Karpas-422 (cell line): ENCODE measurements at regions not wholly inside any gene's neighbourhood (a gene's known extent, or its start where the extent isn't known, plus 50 kb on each side); places are given as distances from the start of the nearest gene placed in this dataset.

Experiments used
- DNase-seq: peaks from one replicate; pipeline ENCODE4 v3.0.0-alpha.2; 2015
- H2AFZ ChIP-seq: fragments of 200-600 bp; sonication (generic); 2 replicates; pipeline ENCODE4 v1.6.1; 2014; ENCODE audit warnings: antibody characterized with exemption, low read length, mixed read lengths
- H3K27ac ChIP-seq: fragments of 200-600 bp; sonication (generic); 2 replicates; pipeline ENCODE4 v1.5.1; 2014; ENCODE audit warnings: mild to moderate bottlenecking, low read length, moderate library complexity
- H3K27me3 ChIP-seq: fragments of 200-600 bp; sonication (generic); 2 replicates; pipeline ENCODE4 v1.6.1; 2014; ENCODE audit warnings: low read length, mixed read lengths
- H3K36me3 ChIP-seq: fragments of 200-600 bp; sonication (generic); 2 replicates; pipeline ENCODE4 v1.6.1; 2014; ENCODE audit warnings: low read length, mixed read lengths; ENCODE audit not compliant: insufficient read depth
- H3K4me1 ChIP-seq: fragments of 200-600 bp; sonication (generic); 2 replicates; pipeline ENCODE4 v1.6.1; 2014; ENCODE audit warnings: mild to moderate bottlenecking, low read length, mixed read lengths
- H3K4me2 ChIP-seq: fragments of 200-600 bp; sonication (generic); 2 replicates; pipeline ENCODE4 v1.6.1; 2014; ENCODE audit warnings: low read length, low read depth, mild to moderate bottlenecking; ENCODE audit not compliant: poor library complexity, severe bottlenecking
- H3K4me3 ChIP-seq: fragments of 200-600 bp; sonication (generic); 2 replicates; pipeline ENCODE4 v1.5.1; 2014; ENCODE audit warnings: mild to moderate bottlenecking, antibody characterized with exemption, low read length, mixed read lengths
- H3K79me2 ChIP-seq: fragments of 200-600 bp; sonication (generic); 2 replicates; pipeline ENCODE4 v1.6.1; 2014; ENCODE audit warnings: mild to moderate bottlenecking, low read length, mixed read lengths
- H3K9ac ChIP-seq: fragments of 200-600 bp; sonication (generic); 2 replicates; pipeline ENCODE4 v1.6.0; 2014; ENCODE audit warnings: low read length
- H3K9me2 ChIP-seq: fragments of 200-600 bp; sonication (generic), shearing (Covaris generic); replicated peaks from 2 replicates; pipeline ENCODE4 v1.6.0; 2014; ENCODE audit warnings: mild to moderate bottlenecking, low read length, moderate library complexity; ENCODE audit not compliant: insufficient read depth
- H3K9me3 ChIP-seq: fragments of 300-700, 200-600 bp; sonication (generic); 2 replicates; pipeline ENCODE4 v1.6.1; 2014; ENCODE audit warnings: low read length, mixed read lengths
- H4K20me1 ChIP-seq: fragments of 200-600 bp; sonication (generic); 2 replicates; pipeline ENCODE4 v1.6.1; 2014; ENCODE audit warnings: mild to moderate bottlenecking, antibody characterized with exemption, low read length, low read depth; ENCODE audit not compliant: insufficient read depth

GRCh38 chr12:34599530-34600513 is 577.5 kb downstream of the ALG10 start:
- Histone ChIP-seq H3K4me2 (no peak overlapping the region), H3K9me2 (no peaks in the 10 kb centered on the region), H2AFZ (no peak overlapping the region), H3K4me1 (no peaks in the 10 kb centered on the region), H4K20me1 (no peaks in the 10 kb centered on the region), H3K27ac (no peak overlapping the region), H3K9me3 (peaks cover 35% of the 10 kb centered on the region), H3K27me3 (no peaks in the 10 kb centered on the region), H3K9ac (no peak overlapping the region), H3K4me3 (no peak overlapping the region), H3K36me3 (no peaks in the 10 kb centered on the region), H3K79me2 (no peaks in the 10 kb centered on the region)
- DNase-seq = no peak

GRCh38 chr12:34600592-34601462 is 578.5 kb downstream of the ALG10 start:
- peaks cover 32% of the 10 kb centered on the region; the same call in 1 of the 2 replicates for H3K9me3 ChIP-seq
- H2AFZ ChIP-seq = no peak overlapping the region
- no peaks in the 10 kb centered on the region for H3K79me2 ChIP-seq
- no peaks in the 10 kb centered on the region for H4K20me1 ChIP-seq
- no peak overlapping the region for H3K9ac ChIP-seq
- no peaks in the 10 kb centered on the region for H3K4me1 ChIP-seq
- H3K9me2 ChIP-seq = no peaks in the 10 kb centered on the region
- no peak overlapping the region for H3K4me2 ChIP-seq
- DNase-seq = no peak
- H3K4me3 ChIP-seq = no peak overlapping the region
- H3K27ac ChIP-seq = no peak overlapping the region
- no peaks in the 10 kb centered on the region for H3K27me3 ChIP-seq
- H3K36me3 ChIP-seq = no peaks in the 10 kb centered on the region

- Histone ChIP-seq H3K79me2 (no peaks in the 10 kb centered on the region), H3K9me2 (no peaks in the 10 kb centered on the region), H2AFZ (no peak overlapping the region), H3K27ac (no peak overlapping the region), H4K20me1 (no peaks in the 10 kb centered on the region), H3K27me3 (no peaks in the 10 kb centered on the region), H3K36me3 (no peaks in the 10 kb centered on the region), H3K4me2 (no peak overlapping the region), H3K4me3 (no peak overlapping the region), H3K4me1 (no peaks in the 10 kb centered on the region), H3K9ac (no peak overlapping the region), H3K9me3 (peaks cover 26% of the 10 kb centered on the region; the same call in 1 of the 2 replicates)
- no peak for DNase-seq
Observed at GRCh38 chr12:34601689-34602088, 579.4 kb downstream of the ALG10 start.

GRCh38 chr12:34602213-34602940 is 580.1 kb downstream of the ALG10 start:
- no peak overlapping the region for H3K4me2 ChIP-seq
- H3K9me3 ChIP-seq = peaks cover 23% of the 10 kb centered on the region; the same call in 1 of the 2 replicates
- H3K27ac ChIP-seq = no peak overlapping the region
- H3K36me3 ChIP-seq = no peaks in the 10 kb centered on the region
- H4K20me1 ChIP-seq = no peaks in the 10 kb centered on the region
- no peak overlapping the region for H3K9ac ChIP-seq
- no peaks in the 10 kb centered on the region for H3K27me3 ChIP-seq
- DNase-seq = no peak
- no peak overlapping the region for H3K4me3 ChIP-seq
- no peaks in the 10 kb centered on the region for H3K9me2 ChIP-seq
- H2AFZ ChIP-seq = no peak overlapping the region
- no peaks in the 10 kb centered on the region for H3K79me2 ChIP-seq
- H3K4me1 ChIP-seq = no peaks in the 10 kb centered on the region

GRCh38 chr12:34603382-34604035 is 581.2 kb downstream of the ALG10 start:
- H4K20me1 ChIP-seq = no peaks in the 10 kb centered on the region
- DNase-seq = no peak
- no peak overlapping the region for H3K9ac ChIP-seq
- H2AFZ ChIP-seq = no peak overlapping the region
- H3K4me3 ChIP-seq = no peak overlapping the region
- peaks cover 21% of the 10 kb centered on the region; the same call in 1 of the 2 replicates for H3K9me3 ChIP-seq
- H3K36me3 ChIP-seq = no peaks in the 10 kb centered on the region
- no peak overlapping the region for H3K4me2 ChIP-seq
- no peaks in the 10 kb centered on the region for H3K9me2 ChIP-seq
- H3K79me2 ChIP-seq = no peaks in the 10 kb centered on the region
- H3K27ac ChIP-seq = no peak overlapping the region
- no peaks in the 10 kb centered on the region for H3K27me3 ChIP-seq
- no peaks in the 10 kb centered on the region for H3K4me1 ChIP-seq

- peaks cover 19% of the 10 kb centered on the region; the same call in 1 of the 2 replicates for H3K9me3 ChIP-seq
- H3K4me1 ChIP-seq = no peaks in the 10 kb centered on the region
- H3K4me3 ChIP-seq = no peak overlapping the region
- no peak for DNase-seq
- no peak overlapping the region for H3K9ac ChIP-seq
- no peak overlapping the region for H2AFZ ChIP-seq
- H3K27me3 ChIP-seq = no peaks in the 10 kb centered on the region
- no peak overlapping the region for H3K4me2 ChIP-seq
- H3K27ac ChIP-seq = no peak overlapping the region
- H3K9me2 ChIP-seq = no peaks in the 10 kb centered on the region
- H3K79me2 ChIP-seq = no peaks in the 10 kb centered on the region
- no peaks in the 10 kb centered on the region for H4K20me1 ChIP-seq
- H3K36me3 ChIP-seq = no peaks in the 10 kb centered on the region
Observed at GRCh38 chr12:34604227-34604626, 581.9 kb downstream of the ALG10 start.

- H3K27ac ChIP-seq = no peak overlapping the region
- H3K9me3 ChIP-seq = peaks cover 19% of the 10 kb centered on the region; the same call in 1 of the 2 replicates
- no peak overlapping the region for H2AFZ ChIP-seq
- no peak overlapping the region for H3K4me3 ChIP-seq
- no peak overlapping the region for H3K4me2 ChIP-seq
- no peak for DNase-seq
- H3K36me3 ChIP-seq = no peaks in the 10 kb centered on the region
- H4K20me1 ChIP-seq = no peaks in the 10 kb centered on the region
- H3K9me2 ChIP-seq = no peaks in the 10 kb centered on the region
- H3K4me1 ChIP-seq = no peaks in the 10 kb centered on the region
- H3K27me3 ChIP-seq = no peaks in the 10 kb centered on the region
- no peak overlapping the region for H3K9ac ChIP-seq
- no peaks in the 10 kb centered on the region for H3K79me2 ChIP-seq
Observed at GRCh38 chr12:34604631-34605509, 582.6 kb downstream of the ALG10 start.
